SK-N-SH treated with all-trans-retinoic acid at 6 μM for 48 hours (cell line): ENCODE measurements at regions not wholly inside any gene's neighbourhood (a gene's known extent, or its start where the extent isn't known, plus 50 kb on each side); places are given as distances from the start of the nearest gene placed in this dataset.

Experiments
- ATAC-seq: fragments of 200-7000 bp; cut with Tn5 transposase; 3 replicates; pipeline ENCODE4 v1.9.1; 2020; ENCODE audit warnings: mild to moderate bottlenecking, moderate library complexity
- ARNTL ChIP-seq: fragments of 450-650 bp; formaldehyde crosslinking; IDR thresholded peaks from 2 replicates; pipeline ENCODE4 v1.5.0; 2020; ENCODE audit warnings: low read depth, mild to moderate bottlenecking, moderate library complexity, borderline replicate concordance
- BACH2 ChIP-seq: fragments of 250-450 bp; sonication (Bioruptor Pico); IDR thresholded peaks from 2 replicates; pipeline ENCODE4 v1.9.0; 2021; ENCODE audit warnings: mild to moderate bottlenecking, borderline replicate concordance
- CREB5 ChIP-seq: fragments of 250-450 bp; sonication (Bioruptor Pico); IDR thresholded peaks from 2 replicates; pipeline ENCODE4 v1.5.1; 2020; ENCODE audit warnings: low read depth, mild to moderate bottlenecking, moderate library complexity
- CSDC2 ChIP-seq: fragments of 250-450 bp; sonication (Bioruptor Pico); IDR thresholded peaks from 2 replicates; pipeline ENCODE4 v1.5.0; 2020; ENCODE audit warnings: mild to moderate bottlenecking, moderate library complexity
- CSRNP3 ChIP-seq: fragments of 250-450 bp; sonication (Bioruptor Pico); IDR thresholded peaks from 2 replicates; pipeline ENCODE4 v1.5.1; 2021; ENCODE audit warnings: mild to moderate bottlenecking, moderate library complexity
- ESRRG ChIP-seq: fragments of 250-450 bp; sonication (Bioruptor Pico); IDR thresholded peaks from 2 replicates; pipeline ENCODE4 v1.6.1; 2021; ENCODE audit warnings: mild to moderate bottlenecking
- GLIS3 ChIP-seq: fragments of 250-450 bp; sonication (Bioruptor Pico); IDR thresholded peaks from 2 replicates; pipeline ENCODE4 v1.5.0; 2020; ENCODE audit warnings: mild to moderate bottlenecking, moderate library complexity
- ISL1 ChIP-seq: fragments of 250-450 bp; sonication (Bioruptor Pico); IDR thresholded peaks from 2 replicates; pipeline ENCODE4 v2.1.2; 2022; ENCODE audit warnings: mild to moderate bottlenecking, moderate library complexity
- OSR1 ChIP-seq: fragments of 250-450 bp; sonication (Bioruptor Pico); IDR thresholded peaks from 2 replicates; pipeline ENCODE4 v1.8.0; 2022; ENCODE audit warnings: moderate library complexity, mild to moderate bottlenecking, inconsistent platforms
- PATZ1 ChIP-seq: fragments of 250-450 bp; sonication (Bioruptor Pico); IDR thresholded peaks from 2 replicates; pipeline ENCODE4 v1.8.0; 2020; ENCODE audit warnings: mild to moderate bottlenecking, moderate library complexity, borderline replicate concordance
- POU6F1 ChIP-seq: fragments of 250-450 bp; sonication (Bioruptor Pico); IDR thresholded peaks from 2 replicates; pipeline ENCODE4 v1.8.0; 2021; ENCODE audit warnings: low read depth, mild to moderate bottlenecking, moderate library complexity, borderline replicate concordance
- PPARA ChIP-seq: fragments of 250-450 bp; sonication (Bioruptor Pico); IDR thresholded peaks from 2 replicates; pipeline ENCODE4 v1.5.0; 2020; ENCODE audit warnings: mild to moderate bottlenecking, borderline replicate concordance
- RARB ChIP-seq: fragments of 250-450 bp; sonication (Bioruptor Pico); IDR thresholded peaks from 2 replicates; pipeline ENCODE4 v1.8.0; 2021; ENCODE audit warnings: mild to moderate bottlenecking, moderate library complexity
- SNAI2 ChIP-seq: fragments of 250-450 bp; sonication (Bioruptor Pico); IDR thresholded peaks from 2 replicates; pipeline ENCODE4 v1.5.0; 2020; ENCODE audit warnings: mild to moderate bottlenecking, moderate library complexity
- TCF4 ChIP-seq: fragments of 250-450 bp; sonication (Bioruptor Pico); IDR thresholded peaks from 2 replicates; pipeline ENCODE4 v1.8.0; 2021; ENCODE audit warnings: mild to moderate bottlenecking, moderate library complexity, borderline replicate concordance
- TOX ChIP-seq: fragments of 250-450 bp; sonication (Bioruptor Pico); IDR thresholded peaks from 2 replicates; pipeline ENCODE4 v1.8.0; 2021; ENCODE audit warnings: mild to moderate bottlenecking, moderate library complexity, borderline replicate concordance
- TSHZ2 ChIP-seq: fragments of 250-450 bp; sonication (Bioruptor Pico); IDR thresholded peaks from 2 replicates; pipeline ENCODE4 v1.5.0; 2020; ENCODE audit warnings: mild to moderate bottlenecking, moderate library complexity
- ZC3H10 ChIP-seq: fragments of 250-450 bp; sonication (Bioruptor Pico); IDR thresholded peaks from 2 replicates; pipeline ENCODE4 v1.5.1; 2021; ENCODE audit warnings: mild to moderate bottlenecking, moderate library complexity
- ZFP3 ChIP-seq: fragments of 250-450 bp; sonication (Bioruptor Pico); IDR thresholded peaks from 2 replicates; pipeline ENCODE4 v1.5.0; 2020; ENCODE audit warnings: mild to moderate bottlenecking, moderate library complexity
- ZFP30 ChIP-seq: fragments of 450-650 bp; formaldehyde crosslinking; IDR thresholded peaks from 2 replicates; pipeline ENCODE4 v1.5.0; 2022; ENCODE audit warnings: mild to moderate bottlenecking, moderate library complexity
- ZNF70 ChIP-seq: fragments of 450-650 bp; formaldehyde crosslinking; IDR thresholded peaks from 2 replicates; pipeline ENCODE4 v1.5.0; 2020; ENCODE audit warnings: mild to moderate bottlenecking, moderate library complexity
- ZNF8 ChIP-seq: fragments of 450-650 bp; formaldehyde crosslinking; IDR thresholded peaks from 2 replicates; pipeline ENCODE4 v1.5.0; 2020; ENCODE audit warnings: mild to moderate bottlenecking, moderate library complexity

GRCh38 chr22:44442186-44442815 is 55.7 kb downstream of the RTL6 start:
- TF ChIP-seq RARB (CRISPR knock-in tag) (no peak), GLIS3 (CRISPR knock-in tag) (no peak), CSRNP3 (no peak), ZC3H10 (CRISPR knock-in tag) (no peak), OSR1 (CRISPR knock-in tag) (no peak), PPARA (CRISPR knock-in tag) (no peak), ISL1 (CRISPR knock-in tag) (no peak), POU6F1 (no peak), ZNF8 (CRISPR knock-in tag) (no peak), ESRRG (CRISPR knock-in tag) (no peak), ARNTL (CRISPR knock-in tag) (no peak), TSHZ2 (CRISPR knock-in tag) (no peak), TCF4 (CRISPR knock-in tag) (no peak), PATZ1 (CRISPR knock-in tag) (no peak), ZFP3 (CRISPR knock-in tag) (no peak), CSDC2 (no peak), BACH2 (CRISPR knock-in tag) (no peak), ZNF70 (CRISPR knock-in tag) (no peak), ZFP30 (CRISPR knock-in tag) (no peak), TOX (CRISPR knock-in tag) (no peak)
- ATAC-seq, result no peak

GRCh38 chr22:44441401-44442185 is 56.4 kb downstream of the RTL6 start:
- TF ChIP-seq OSR1 (CRISPR knock-in tag) (no peak), ESRRG (CRISPR knock-in tag) (no peak), ISL1 (CRISPR knock-in tag) (no peak), CSDC2 (no peak), ZC3H10 (CRISPR knock-in tag) (no peak), PPARA (CRISPR knock-in tag) (no peak), ZNF70 (CRISPR knock-in tag) (no peak), ARNTL (CRISPR knock-in tag) (no peak), SNAI2 (CRISPR knock-in tag) (no peak), POU6F1 (no peak), CSRNP3 (no peak), RARB (CRISPR knock-in tag) (no peak), ZFP3 (CRISPR knock-in tag) (no peak), CREB5 (CRISPR knock-in tag) (no peak), ZNF8 (CRISPR knock-in tag) (no peak), TSHZ2 (CRISPR knock-in tag) (no peak)
- no peak for ATAC-seq
